HCT116 (cell line): ENCODE measurements at regions not wholly inside any gene's neighbourhood (a gene's known extent, or its start where the extent isn't known, plus 50 kb on each side); places are given as distances from the start of the nearest gene placed in this dataset.

Source experiments
- CBX3 ChIP-seq: IDR thresholded peaks from 2 replicates; pipeline ENCODE4 v1.6.1; 2012; ENCODE audit warnings: low read depth
- CTCF ChIP-seq, 3 experiments: fragments of 200-600 bp in 1 of 3; sonication (generic) in 1 of 3; IDR thresholded peaks in 2 of 3; conservative IDR thresholded peaks in 1 of 3; 2 replicates each; pipeline ENCODE4 v1.5.1; 2012 to 2017; ENCODE audit warnings: low read depth in 2 of 3, low read length in 2 of 3, antibody characterized with exemption in 1 of 3, borderline replicate concordance in 1 of 3, control low read depth in 1 of 3, mild to moderate bottlenecking in 1 of 3, mixed read lengths in 1 of 3, mixed run types in 1 of 3, moderate library complexity in 1 of 3; ENCODE audit not compliant: insufficient read depth in 1 of 3
- ELF1 ChIP-seq: IDR thresholded peaks from 2 replicates; pipeline ENCODE4 v1.6.1; 2012; ENCODE audit warnings: low read depth, borderline replicate concordance
- MAX ChIP-seq: IDR thresholded peaks from 2 replicates; pipeline ENCODE4 v1.6.1; 2012
- POLR2A ChIP-seq: IDR thresholded peaks from 2 replicates; pipeline ENCODE4 v1.7.0; 2011; ENCODE audit warnings: borderline replicate concordance; ENCODE audit not compliant: insufficient read depth, insufficient read length; ENCODE audit errors: extremely low read depth
- RAD21 ChIP-seq: IDR thresholded peaks from 2 replicates; pipeline ENCODE4 v1.6.1; 2012; ENCODE audit warnings: low read depth, mild to moderate bottlenecking
- REST ChIP-seq: IDR thresholded peaks from 2 replicates; pipeline ENCODE4 v1.6.1; 2012; ENCODE audit warnings: low read depth
- YY1 ChIP-seq: IDR thresholded peaks from 2 replicates; pipeline ENCODE4 v1.6.1; 2011; ENCODE audit warnings: low read length, low read depth, moderate library complexity, mild to moderate bottlenecking; ENCODE audit not compliant: insufficient replicate concordance; ENCODE audit errors: extremely low read depth

GRCh38 chr10:22846294-22846693 is 81.6 kb upstream of the ARMC3 start:
- TF ChIP-seq POLR2A (no peak), CTCF (IDR thresholded peaks at IDR 0.05 in 2 of 3, conservative IDR thresholded peaks at IDR 0.05 in 1 of 3; ENCODE audit: borderline replicate concordance in 1 of 3, insufficient read depth in 1 of 3, low read depth in 2 of 3, low read length in 2 of 3) (no peak), REST (no peak), MAX (no peak), RAD21 (no peak), ELF1 (no peak), YY1 (no peak), CBX3 (no peak)
